UCSD-AML1 (cell line): ENCODE measurements at regions not wholly inside any gene's neighbourhood (a gene's known extent, or its start where the extent isn't known, plus 50 kb on each side); places are given as distances from the start of the nearest gene placed in this dataset.

Experiments
- DNase-seq: peaks from one replicate; lab custom pipeline; 2025; ENCODE audit not compliant: unreplicated experiment; lab: John Stamatoyannopoulos, UW

DNA sequence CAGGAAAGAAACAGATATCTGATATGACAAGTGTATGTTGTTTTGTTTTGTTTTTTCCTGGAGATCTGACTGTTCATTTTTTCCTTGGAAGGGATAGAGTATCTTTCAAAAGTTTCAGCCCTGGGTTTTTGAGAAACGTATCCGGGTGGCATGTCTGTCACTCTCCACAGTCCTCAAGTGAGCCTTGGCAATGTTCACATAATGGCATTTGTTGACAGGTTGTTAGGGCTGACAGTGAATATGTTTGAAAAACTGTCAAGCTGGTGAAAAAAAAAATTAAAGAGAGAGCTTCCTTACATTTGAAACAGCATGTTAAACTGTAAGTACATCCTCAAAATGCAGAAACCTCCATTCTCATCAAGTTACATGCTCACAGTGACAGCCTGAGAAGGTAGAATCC lies 113.0 kb upstream of the DYNLRB2 start:
- DNase-seq: no peak

DNA sequence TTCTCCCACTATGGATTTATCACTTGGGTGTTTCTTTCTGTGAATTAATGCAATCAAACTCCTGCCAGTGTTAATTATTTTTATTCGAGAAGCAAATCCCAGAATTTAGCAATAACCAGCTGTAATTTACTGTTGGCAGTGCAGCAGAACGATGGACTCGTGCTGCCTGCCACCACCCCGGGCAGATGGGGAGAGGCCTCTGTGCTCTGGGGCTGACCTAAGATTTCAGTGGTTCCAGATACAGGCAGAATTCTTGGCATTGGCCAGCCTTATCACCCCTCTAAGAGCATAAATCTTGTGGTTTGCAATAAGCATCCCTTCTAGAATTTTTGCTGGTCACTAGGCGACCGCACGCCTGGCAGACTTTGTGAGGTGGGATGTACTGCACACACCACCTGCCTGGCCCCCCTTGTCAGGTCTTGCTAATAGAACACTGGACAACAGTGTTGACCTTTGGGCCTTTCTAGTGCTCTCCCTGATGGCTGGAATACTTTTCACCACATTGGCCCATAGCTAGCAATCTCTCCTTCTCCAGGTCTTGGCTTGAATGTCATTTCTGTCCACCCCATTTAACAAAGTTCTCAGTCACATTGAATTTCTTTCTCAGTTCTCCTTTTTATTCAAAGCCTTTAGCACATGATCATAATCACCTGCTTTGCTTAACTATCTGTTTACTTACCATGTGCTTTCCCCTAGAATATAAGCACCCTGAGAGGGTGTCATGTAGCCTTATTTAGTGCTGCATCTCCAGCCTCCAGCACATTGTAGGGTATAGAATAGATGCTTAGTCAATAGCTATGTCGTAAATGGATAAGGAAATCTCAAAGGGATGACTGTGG lies 122.1 kb upstream of the DYNLRB2 start:
- DNase-seq: no peak

DNA sequence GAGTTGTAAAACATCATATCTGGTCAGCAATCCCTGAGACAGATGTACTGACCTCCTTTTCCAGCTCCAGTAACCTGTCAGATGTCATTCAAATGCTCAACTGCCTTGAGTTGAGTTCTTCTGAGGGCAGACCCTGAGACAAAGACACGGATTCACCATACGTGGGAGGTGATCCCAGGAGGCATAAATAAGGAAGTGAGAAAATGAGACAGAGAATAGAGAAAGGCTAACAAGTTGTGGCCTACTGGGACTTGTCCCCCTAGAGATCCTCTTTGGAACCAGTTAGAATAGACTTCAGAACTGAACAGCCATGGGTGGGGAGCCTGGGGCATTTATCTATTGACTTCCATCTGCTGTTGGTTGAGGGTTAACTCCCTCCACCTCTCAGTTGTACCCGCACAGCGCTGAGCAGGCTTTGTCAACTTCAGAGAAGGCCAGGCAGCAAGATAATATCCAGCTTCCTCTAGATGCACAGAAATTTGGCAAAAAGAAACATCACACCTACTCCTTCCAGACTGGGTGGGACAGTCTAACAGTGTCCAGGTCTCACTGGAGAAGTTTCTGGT lies 123.0 kb upstream of the DYNLRB2 start:
- no peak for DNase-seq

DNA sequence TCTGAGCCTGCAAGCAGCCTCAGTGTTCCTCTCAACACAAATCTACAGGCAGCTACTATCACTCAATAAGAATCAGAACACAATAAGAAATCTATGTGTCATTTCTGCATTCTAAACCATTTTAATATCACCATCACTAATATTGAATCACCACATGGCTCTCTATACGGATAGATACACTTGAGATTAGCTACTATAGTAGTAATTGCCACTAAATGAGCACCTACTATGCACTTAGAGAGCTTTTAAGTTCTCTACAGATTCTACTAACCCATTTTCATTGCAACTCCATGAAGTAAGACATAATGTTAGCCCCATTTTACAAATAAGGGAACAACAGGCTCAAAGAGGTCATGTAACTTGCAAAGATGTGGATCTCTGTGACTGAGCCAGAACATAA lies 132.8 kb upstream of the DYNLRB2 start:
- DNase-seq: no peak

DNA sequence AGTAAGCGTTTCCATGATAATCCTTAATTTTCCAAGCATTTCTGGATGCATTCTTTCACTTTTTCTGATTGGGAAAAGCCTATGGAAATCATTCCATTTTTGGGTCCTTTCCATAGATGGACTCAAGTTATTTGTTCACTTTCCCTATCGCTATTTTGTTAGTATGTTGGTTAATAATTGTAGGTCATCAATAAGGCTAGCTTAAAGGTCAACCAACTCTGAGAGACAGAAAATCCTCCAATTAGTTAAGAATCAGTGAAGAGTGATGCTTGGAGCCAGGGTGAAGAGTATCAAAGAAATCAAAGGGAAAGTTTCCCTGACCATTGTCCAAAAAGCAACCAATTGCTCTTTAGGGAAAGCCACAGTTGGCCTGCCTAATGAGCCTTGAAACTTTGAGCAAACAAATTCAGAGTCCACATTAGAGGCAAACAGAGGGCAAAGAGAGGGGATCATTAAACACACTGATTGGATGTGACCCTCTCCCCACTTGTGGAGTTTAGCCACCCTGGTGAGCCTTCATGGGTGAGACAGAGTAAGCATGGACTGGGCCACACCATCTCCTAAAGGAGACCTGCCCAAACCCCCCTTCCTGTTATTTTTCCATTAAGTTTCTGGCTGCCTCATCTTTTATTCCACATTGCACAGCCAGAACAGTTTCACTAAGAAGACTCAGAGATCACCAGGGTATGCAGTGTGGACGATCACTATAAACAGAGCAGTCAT lies 133.4 kb upstream of the DYNLRB2 start:
- DNase-seq: no peak

DNA sequence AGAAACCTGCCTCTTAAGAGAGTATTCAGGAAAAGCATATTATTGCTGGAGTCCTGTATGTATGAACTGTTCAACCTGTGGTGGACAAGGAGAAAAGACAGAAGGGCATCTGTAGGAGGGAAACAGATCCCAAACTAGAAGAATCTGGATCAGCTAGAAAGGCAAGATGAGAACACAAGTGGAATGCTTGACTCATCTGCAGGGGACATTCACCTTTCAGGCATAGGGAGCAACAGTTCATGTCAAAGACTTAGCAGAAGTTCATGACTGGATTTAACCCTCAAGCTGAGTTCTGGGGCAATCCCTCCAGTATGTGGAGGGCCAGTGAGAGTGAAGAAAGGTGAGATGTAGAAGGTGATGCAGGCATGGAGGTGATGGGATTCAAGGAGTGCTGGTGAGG lies 135.9 kb upstream of the DYNLRB2 start:
- no peak for DNase-seq

DNA sequence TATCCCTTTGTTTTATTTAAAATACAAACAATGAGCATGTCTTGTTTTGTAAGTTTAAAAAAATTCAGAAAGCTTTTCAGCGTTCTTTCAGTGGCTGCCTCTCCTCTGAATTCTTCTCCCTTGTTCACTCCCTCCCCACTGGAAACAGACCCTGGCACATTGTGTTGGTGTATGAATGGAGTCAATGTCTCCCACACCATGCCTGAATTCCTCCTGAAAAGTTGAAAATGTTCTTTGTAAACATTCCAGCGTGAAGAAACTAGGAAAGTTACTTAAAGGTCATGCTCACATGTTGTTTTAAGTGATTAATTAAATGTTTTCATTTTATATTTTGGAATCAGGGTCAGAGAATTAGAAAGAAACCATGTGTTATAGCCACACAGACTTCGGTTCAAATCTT lies 136.9 kb upstream of the DYNLRB2 start:
- no peak for DNase-seq

DNA sequence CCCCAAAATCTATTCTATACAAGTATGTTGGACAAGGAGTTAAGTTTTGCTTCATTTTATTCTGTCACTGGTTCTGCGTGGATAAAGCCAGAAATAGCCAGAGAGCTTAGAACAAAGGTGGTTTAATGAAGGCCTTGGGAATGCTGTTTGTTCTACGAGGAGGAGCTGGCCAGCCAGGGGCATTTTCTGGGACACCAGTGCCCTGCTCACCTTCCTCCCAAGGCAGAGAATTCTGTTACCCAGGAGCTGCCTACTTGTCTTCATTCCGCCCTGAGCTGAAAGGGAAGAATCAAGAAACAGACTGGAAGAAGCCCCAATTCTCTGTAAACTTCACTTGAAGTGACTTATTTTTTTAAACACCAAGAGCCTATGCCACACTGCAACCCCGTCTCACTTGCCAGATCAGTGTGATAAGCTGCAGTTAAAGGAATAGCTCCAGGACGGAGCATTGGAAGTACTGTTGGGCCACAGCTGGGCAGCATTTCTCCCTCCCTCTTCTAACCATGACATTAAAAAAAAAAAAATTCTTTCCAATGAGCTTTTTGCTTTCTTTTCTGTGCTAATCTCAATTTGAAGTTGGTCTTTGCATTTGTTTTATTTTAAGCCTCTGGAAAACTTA lies 149.8 kb upstream of the DYNLRB2 start:
- DNase-seq: no peak

DNA sequence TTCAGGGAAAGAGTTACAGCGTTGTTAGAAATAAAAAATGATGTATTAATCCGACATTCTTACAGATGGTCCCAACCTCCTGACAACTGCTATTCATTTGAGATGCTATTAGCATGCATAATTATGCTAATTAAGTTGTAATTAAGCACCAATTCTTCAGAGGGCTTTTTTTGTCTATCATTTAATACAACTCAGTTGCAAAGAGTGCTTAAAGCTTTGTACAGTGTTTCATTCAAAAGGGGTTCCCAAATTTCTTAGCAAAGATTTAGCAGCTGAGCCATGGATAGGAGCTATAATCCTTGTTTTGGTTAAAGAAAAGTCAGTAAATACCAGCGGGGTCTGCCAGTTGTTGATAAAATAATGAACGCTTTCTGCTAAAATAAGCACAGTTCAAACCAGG lies 150.7 kb upstream of the DYNLRB2 start:
- no peak for DNase-seq

DNA sequence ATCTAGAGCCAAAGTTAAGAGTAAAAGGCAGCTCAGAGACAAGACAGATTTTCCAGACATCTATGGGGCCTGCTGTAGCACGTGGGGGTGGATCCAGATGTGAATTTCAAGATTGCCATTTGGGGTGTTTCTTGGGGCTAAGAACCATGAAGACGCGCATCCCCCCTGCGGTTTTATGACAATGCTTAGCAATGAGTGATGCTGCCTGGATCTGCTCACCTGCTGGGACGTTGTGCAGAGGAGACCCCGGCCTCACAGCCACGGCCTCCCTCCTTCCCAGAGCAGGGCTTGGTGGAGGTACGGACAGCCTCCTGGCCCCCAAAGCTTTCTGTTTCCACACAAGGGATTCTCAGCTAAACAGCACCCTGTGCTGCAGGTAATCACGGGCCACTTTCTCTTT lies 151.5 kb upstream of the DYNLRB2 start:
- no peak for DNase-seq

DNA sequence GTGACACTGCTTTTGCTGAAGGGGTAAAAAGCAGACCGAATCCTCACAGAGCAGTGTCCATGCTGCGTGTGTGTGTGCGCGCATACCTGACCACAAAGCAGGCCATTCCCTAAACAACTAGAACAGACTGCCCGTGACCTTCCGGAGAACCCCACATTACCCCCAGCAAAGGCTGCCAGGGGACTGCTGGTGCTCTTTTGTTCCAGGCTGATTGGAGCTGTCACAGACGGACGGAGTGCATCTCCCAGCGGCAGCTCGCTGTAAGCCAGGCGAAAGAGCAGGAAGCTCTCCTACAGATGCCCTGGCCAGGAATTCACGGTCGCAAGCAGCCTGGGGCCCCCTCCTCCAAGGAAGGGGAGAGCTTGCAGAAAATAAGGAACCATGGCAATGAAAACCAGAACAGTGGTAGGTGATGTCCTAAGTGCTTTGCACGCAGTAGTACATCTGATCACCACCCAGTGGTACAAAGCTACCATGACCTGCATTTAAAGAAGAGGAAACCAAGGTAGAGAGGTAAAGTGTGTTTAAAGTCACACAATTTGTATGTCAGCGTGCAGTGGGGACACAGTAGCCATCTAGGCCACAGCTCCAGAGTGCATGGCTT lies 153.4 kb upstream of the DYNLRB2 start:
- no peak for DNase-seq

DNA sequence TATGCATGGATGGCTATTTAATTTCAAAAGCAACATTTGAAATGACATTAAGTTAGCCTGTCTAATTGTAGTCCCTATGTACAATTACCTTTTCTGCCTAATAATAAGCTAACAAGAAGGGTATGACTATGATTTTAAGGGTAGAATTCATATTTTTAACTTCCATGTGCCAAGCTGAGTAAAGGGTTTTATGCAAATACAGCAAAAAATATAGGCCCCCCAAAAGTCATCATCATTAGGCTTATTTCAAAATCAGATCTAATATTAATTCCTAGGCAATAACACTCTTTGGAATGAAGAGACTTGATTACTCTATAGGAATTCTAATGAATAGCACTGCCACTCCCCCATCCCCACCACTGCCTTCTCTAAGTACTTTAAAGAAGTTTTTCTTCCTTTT lies 155.9 kb upstream of the DYNLRB2 start:
- DNase-seq: no peak

DNA sequence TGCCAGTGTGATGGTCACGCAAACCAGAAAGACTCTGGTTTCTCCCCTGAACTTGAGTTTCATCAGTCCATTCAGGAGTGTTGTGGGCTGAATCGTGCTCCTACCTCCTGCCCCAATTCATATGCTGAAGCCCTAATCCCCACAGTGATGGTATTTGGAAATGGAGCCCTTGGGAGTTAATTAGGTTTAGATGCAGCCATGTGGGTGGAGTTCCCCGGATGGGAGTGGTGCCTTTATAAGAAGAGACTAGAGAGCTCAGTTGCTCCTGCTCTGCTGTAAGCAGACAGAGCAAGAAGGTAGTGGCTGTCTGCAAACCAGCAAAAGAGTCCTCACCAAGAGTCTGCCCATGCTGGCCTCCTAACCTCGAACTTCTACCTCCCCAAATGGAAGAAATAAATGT lies 160.3 kb upstream of the DYNLRB2 start:
- no peak for DNase-seq

DNA sequence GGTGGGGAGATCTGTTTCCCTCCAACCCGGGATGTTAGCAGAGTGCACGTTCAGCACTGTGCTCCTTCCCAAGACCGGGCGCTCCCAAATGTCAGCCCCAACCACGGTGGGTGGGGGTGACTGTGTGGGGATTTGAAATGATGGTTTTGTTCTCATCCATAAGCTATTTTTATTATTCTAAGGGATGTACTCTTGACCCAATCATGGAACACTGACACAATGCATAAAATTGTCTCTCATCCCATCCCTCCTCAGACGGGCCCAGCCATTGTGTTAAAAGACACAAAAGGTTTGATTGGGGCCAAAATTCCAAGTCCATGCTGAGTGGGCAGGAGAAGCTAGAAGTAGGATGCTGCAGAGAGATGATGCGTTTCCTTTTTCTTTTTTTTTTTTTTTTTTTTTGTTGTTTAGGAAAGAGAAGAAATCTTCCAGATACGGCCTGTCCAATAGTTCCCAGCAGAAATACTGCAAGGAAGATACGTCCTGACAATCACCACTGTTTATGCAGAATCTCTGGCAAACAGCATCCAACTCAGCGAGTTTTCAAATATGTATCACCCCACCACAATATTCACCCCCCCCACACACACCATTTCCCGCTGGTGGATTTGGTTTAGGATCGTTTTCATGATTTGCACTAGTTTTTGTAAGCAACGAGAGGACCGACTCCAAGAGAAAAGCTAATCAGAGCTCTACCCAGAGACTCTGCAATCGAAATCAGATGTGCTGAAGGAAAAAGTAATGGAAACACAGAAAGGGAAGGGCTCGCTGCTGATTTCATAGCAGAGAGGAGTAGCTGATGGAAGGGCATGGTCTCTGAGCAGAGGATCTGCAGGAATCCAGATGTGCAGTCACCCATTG lies 163.5 kb upstream of the DYNLRB2 start:
- no peak for DNase-seq

DNA sequence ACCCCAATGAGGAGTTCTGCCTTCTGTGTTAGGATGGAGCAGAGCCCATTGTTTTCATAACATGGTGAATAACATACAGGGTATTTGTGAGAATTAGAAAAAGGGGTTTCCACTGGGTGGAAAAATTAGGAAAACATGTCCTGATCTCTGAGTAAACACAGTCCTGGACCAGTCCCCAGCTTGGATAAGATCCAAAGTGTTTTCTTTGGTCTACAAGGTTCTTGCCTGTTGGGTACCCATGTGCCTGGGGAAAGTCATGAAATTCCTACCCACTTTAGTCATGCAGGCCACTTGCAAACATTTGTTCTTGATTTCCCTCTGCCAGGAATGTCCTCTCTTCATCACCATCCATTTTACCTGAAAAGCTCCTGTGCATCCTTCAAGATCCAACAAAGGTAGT lies 164.8 kb upstream of the DYNLRB2 start:
- DNase-seq: no peak

DNA sequence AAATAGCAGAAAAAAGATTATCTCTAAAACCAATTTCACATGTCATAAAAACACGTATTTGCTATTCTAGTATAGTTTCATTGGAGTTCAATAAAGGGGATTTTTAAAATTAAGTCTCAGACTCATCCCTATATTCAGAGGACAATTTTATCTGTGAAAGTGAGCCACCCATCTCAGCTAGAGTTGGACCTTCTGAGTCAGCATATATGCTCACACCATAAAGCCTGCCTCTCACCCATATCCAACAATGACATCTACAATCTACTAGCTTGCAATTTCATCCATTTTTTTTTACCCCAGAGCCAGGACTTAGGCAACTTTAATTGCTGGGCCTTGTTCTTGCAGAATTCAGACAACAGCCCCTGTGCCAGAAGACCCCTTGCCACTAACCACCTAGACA lies 165.3 kb upstream of the DYNLRB2 start:
- DNase-seq: no peak

DNA sequence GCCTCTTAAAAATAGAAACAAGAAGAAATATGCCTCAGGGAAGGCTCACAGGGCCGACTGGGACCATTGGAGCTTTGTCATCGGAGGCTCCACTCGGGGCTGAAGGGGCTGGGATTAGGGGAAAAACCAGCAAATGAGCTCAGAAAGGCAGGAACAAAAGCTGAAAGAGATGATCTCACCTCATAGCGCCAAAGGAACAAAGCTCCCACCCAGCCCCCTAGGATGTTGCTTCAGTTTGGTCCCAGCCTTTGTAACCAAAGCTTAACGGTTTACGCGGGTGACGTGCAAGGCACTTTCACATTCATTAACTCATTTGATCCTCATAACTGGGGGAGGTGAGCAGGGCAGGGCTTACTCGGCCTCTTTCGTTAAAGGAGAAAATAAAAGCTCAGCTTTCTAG lies 168.5 kb upstream of the DYNLRB2 start:
- no peak for DNase-seq

DNA sequence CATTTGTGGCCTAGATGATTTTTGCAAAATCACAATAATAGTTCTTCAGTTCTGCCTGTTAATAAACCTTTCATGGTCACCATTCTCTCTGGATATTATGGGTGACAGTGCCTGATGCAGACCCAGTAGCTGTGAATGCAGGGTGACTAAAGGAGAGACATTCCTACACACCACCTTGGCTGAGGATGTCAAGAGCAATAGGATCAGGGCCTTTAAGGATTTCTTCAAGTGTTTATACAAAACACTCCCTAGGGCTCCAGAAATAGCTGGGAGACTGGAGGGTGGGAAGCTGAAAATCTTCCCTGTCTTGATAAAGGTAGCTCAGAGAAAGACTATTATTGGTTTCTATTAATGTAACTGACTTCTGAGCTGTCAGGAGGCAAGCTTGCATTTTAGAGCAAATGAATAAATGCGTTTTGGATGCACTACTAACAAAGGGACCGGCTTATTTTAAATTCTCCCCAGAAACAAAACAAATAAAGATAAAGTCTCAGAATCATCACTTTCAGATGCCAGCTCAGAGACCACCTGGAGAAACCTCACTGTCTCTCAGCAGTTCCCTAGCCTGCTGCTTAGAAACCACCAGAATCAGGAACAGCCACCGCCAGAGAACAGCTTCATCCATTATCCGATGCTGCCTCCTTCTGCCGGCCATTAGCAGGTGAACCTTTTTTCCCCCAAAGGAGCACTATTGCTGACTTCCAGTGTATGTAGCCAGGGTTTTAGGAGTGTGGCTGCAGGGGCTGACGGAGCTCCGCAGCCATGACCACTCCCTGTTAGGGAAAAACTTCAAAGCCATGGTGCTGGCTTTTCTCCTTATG lies 171.4 kb upstream of the DYNLRB2 start:
- no peak for DNase-seq

DNA sequence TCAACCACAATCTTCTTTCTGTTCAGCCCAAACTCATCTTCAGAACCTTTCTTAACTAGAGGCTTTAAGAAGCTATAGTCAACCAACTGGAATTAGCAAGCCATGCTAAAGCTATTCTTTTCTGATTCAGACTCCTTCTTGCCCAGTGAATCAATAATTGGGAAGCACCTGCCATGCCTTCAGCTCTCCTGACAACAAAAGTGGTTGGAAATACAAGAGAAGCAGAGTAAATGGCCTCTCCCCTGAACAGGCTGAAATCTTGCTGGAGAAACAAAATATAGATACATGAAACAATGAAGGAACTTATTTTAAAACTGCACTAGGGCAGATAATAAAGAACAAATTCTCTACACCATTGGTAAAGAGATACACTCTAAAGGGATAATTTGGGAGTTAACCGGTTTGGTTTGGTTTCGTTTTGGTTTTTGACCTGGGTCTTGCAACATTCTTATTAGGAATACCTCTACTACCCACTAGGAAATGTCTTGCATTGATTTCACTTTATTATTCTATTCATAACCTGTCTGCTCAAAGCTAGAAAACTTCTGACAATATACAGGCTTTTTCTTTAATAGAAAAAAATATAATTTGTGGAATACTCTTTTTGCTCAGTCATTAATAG lies 173.6 kb upstream of the DYNLRB2 start:
- DNase-seq: no peak
